ENCODE measurements at regions not wholly inside any gene's neighbourhood (a gene's known extent, or its start where the extent isn't known, plus 50 kb on each side); places are given as distances from the start of the nearest gene placed in this dataset.

- TF ChIP-seq, protein P1, sequence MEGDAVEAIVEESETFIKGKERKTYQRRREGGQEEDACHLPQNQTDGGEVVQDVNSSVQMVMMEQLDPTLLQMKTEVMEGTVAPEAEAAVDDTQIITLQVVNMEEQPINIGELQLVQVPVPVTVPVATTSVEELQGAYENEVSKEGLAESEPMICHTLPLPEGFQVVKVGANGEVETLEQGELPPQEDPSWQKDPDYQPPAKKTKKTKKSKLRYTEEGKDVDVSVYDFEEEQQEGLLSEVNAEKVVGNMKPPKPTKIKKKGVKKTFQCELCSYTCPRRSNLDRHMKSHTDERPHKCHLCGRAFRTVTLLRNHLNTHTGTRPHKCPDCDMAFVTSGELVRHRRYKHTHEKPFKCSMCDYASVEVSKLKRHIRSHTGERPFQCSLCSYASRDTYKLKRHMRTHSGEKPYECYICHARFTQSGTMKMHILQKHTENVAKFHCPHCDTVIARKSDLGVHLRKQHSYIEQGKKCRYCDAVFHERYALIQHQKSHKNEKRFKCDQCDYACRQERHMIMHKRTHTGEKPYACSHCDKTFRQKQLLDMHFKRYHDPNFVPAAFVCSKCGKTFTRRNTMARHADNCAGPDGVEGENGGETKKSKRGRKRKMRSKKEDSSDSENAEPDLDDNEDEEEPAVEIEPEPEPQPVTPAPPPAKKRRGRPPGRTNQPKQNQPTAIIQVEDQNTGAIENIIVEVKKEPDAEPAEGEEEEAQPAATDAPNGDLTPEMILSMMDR (IDR thresholded peaks at IDR 0.05) = no peak
- TF ChIP-seq POLR2A (IDR thresholded peaks at IDR 0.05) = no peak
Measured at GRCh38 chr10:113319479-113319878, 233.4 kb upstream of the HABP2 start.

All from body of pancreas (tissue), 4 donors.